T47D (cell line): ENCODE measurements at regions not wholly inside any gene's neighbourhood (a gene's known extent, or its start where the extent isn't known, plus 50 kb on each side); places are given as distances from the start of the nearest gene placed in this dataset.

Experiments used
- DNase-seq, 2 experiments: peaks; one replicate each; pipeline versions ENCODE4 v3.0.0 to v3.0.0-alpha.2; 2011 to 2012; ENCODE audit warnings: low read depth in 1 of 2, low spot score in 1 of 2
- JUND ChIP-seq: IDR thresholded peaks from 2 replicates; pipeline ENCODE4 v1.6.1; 2012; ENCODE audit warnings: low read depth
- in situ Hi-C: cut with HindIII; loops from 2 replicates; pipeline ENCODE4 v1.10.0; 2016; ENCODE audit warnings: low sequenced_read_pairs, low pct_unique_long_range_greater_than_20kb

- in situ Hi-C loops = no loop called here
- DNase-seq = no peak
- no peak for TF ChIP-seq JUND
Measured at GRCh38 chr4:136395212-136395722, 1137.0 kb downstream of the PCDH18 start.

GRCh38 chr4:136392576-136392975, 1139.7 kb downstream of the PCDH18 start:
- TF ChIP-seq JUND = no peak
- no peak for DNase-seq
- in situ Hi-C loops = no loop called here

DNA sequence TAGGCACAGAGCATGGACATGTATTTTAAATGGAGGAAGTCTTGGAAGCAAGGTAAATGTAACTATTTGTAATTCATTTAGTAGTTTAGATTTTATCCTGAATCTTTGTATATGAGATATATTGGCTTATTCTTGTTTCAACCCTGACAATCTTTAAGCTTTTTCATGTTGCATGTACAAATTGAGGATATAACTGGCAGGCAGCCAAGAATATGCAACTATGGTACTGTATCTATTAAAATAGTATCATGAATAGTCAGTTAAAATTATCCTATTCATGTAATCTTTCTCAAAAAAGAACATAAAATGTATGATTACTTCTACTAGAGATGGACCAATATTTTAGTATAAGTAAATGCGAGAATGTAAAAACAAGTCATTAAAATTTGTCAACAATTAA, 1141.5 kb downstream of the PCDH18 start:
- in situ Hi-C loops = no loop called here
- TF ChIP-seq JUND = no peak
- DNase-seq = no peak

GRCh38 chr4:136383082-136383481, 1149.2 kb downstream of the PCDH18 start:
- DNase-seq = no peak
- in situ Hi-C loops = no loop called here
- no peak for TF ChIP-seq JUND

DNA sequence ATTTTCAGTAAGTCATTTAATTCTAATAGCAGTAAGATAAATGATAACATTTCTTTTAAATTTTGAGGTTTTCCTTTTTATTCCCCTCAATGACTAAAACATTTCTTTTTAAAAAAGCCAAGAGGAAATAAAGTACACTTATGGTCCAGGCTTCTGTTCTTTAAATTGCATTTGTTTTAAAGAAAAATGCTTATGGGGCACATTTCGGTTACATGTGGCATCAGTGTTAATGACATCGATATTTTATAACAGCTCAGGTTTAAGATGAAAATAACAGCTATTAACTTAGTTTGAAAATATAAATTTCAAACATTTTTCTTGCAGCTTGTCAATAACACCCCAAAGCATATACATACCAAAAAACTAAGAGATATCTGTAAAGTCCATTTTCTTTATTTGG, 1161.1 kb downstream of the PCDH18 start:
- no peak for TF ChIP-seq JUND
- in situ Hi-C loops = no loop called here
- DNase-seq = no peak

- in situ Hi-C loops = no loop called here
- peak in 1 of 2 experiments; percentile 19 for DNase-seq
- TF ChIP-seq JUND = no peak
Measured at GRCh38 chr4:136369073-136369472, 1163.2 kb downstream of the PCDH18 start.

DNA sequence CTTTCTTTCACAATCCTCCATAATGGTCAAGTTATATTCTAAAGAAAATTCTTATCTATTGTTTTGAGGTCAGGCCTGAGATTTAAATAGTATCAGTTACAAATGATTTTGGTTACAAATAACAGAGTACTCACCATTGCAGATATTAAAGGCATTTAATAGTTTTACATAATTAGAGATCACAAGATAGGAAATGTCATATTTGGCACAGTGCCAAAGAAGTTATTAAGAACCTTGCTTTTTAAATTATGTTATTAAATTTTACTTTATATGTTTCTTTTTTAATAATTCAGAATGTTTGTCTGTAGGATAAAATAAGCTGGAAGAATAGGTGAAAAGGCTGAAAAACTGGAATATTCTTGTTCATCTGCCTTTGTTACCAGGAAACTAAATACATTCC, 1174.7 kb downstream of the PCDH18 start:
- no peak for DNase-seq
- no peak for TF ChIP-seq JUND
- in situ Hi-C loops = no loop called here

- DNase-seq = no peak
- in situ Hi-C loops = no loop called here
- TF ChIP-seq JUND = no peak
Measured at GRCh38 chr4:136355970-136356369, 1176.3 kb downstream of the PCDH18 start.

DNA sequence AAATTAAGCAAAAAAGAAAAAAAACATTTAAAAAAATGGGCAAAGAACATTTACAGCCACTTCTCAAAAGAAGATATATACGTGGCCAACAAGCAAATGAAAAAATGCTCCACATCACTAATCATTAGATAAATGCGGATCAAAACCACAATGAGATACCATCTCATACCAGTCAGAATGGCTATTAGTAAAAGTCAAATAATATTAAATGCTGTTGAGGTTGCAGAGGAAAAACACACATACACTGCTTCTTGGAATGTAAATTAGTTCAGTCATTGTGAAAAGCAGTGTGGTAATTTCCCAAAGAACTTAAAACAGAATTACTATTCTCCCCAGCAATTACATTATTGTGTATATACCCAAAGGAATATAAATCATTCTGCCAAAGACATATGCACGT, 1189.0 kb downstream of the PCDH18 start:
- no peak for TF ChIP-seq JUND
- in situ Hi-C loops = no loop called here
- DNase-seq = no peak

DNA sequence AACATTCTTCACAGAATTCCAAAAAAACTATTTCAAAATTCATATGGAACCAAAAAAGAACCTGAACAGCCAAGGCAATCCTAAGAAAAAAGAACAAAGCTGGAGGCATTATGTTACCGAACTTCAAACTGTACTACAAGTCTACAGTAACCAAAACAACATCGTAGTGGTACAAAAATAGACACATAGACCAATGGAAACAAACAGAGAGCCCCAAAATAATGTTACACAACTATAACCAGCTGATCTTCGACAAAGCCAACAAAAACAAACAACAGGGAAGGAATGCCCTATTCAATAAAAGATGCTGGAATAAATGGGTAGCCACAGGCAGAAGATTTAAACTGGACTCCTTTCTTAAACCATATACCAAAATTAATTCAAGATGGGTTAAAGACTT, 1189.6 kb downstream of the PCDH18 start:
- in situ Hi-C loops = no loop called here
- no peak for TF ChIP-seq JUND
- no peak for DNase-seq

DNA sequence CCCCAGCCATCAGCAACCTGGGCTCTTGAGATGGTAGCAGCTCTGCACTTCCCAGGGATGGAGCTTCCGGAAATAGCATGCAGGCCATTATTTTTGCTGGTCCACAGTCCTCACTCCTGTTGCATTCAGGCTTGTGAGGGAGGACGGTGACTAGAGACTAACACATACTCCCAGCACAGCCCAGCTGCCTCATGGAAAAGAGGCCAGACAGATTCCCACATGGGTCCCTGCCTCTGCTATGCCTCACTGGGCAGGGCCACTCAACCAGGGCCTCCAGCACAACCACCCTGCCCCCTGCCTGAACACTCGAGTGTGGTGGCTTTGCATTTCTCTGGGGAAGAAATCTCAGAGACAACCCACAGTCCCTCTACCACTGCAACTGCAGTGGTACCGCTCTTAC, 1195.1 kb downstream of the PCDH18 start:
- TF ChIP-seq JUND = no peak
- DNase-seq = no peak
- in situ Hi-C loops = no loop called here

DNA sequence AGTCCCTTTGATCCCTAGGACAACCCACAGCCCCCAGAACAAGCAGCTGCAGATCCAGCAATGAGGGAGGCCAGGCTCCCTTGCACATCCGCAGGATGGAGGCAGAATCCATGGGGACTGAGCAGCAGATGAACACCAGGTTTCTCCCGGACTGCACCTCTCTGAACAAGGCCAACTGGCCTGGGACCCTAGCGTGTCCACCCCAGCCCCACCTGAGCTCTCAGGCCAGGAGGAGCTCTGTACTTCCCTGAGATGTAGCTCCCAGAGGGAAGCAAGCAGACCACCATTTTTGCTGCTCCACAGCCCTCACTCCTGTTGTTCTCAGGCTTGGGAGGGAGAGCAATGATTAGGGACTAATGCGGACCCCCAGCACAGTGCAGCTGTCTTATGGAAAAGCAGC, 1195.8 kb downstream of the PCDH18 start:
- in situ Hi-C loops = no loop called here
- no peak for TF ChIP-seq JUND
- no peak for DNase-seq

- no peak for TF ChIP-seq JUND
- in situ Hi-C loops = no loop called here
Measured at GRCh38 chr4:136329042-136329662, 1203.1 kb downstream of the PCDH18 start.

GRCh38 chr4:136328131-136328530, 1204.2 kb downstream of the PCDH18 start:
- in situ Hi-C loops = no loop called here
- no peak for TF ChIP-seq JUND

More at GRCh38 chr4:136329042-136329662, 1203.1 kb downstream of the PCDH18 start:
- peak; percentile 3 to 20 for DNase-seq

More at GRCh38 chr4:136328131-136328530, 1204.2 kb downstream of the PCDH18 start:
- no peak for DNase-seq
